Ureter (tissue), 1 donor: ENCODE measurements at regions not wholly inside any gene's neighbourhood (a gene's known extent, or its start where the extent isn't known, plus 50 kb on each side); places are given as distances from the start of the nearest gene placed in this dataset.
"Not testable (repeated sequence)": the region's sequence is repeated elsewhere in the genome, so short reads cannot be mapped to it uniquely, and the experiment has no call there.

ENCODE experiments used
- DNase-seq: peaks from one replicate; pipeline ENCODE4 v3.0.0-alpha.2; 2020; ENCODE audit warnings: low spot score
- donor health status: DM: yes; HTN: yes; CAD: no.

DNA sequence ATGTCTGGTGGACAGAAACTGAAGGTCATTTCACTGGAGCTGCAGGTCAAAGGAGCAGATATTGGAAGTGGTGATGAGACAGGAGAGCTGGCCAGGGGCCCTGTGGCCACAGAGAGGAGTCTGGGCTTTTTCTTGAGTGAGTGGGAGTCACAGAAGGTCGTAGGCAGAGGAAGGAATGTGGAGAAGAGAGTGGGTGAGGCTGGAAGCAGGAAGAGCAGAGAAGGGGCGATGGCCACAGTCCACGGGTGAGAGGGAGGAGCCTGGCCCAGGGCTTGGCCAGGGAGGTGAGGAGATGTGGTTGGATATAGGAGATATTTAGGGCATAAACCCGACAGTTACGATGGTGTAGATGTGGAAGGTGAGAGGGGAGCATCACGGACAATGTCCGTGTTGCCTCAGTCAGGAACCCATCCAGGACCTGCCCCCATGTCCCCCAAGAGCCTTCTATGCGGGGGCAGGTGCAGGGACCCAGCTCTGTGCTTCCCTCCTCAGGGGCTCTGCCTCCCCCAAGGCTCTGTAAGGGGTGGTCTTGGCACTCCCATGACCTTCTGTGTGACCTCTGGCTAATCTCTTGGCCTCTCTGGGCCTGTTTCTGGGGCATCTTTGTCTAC is 150.5 kb upstream of the PTPN1 start:
- DNase-seq: no peak

DNA sequence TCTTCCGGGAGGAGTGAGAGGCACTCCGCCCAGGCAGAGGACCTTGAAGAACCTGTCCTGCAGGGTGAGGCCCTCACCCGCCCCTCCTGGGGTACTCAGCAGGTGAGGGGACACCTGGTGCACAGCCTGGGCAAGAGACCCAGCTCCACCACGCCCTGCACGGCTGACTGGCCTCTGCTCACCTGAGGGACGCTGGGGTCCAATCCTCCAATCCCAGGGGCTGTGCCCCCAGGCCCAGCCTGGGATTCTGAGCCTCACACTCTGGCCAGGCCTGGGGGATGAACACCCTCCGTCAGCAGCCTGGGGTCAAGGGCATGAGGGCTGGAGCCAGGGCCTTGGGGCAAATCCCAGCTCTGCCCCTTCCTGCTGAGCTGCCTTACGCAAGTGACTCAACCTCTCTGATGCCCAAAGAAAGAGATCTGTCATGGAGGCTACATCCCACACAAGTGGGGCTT is 149.9 kb upstream of the PTPN1 start:
- DNase-seq: no peak

DNA sequence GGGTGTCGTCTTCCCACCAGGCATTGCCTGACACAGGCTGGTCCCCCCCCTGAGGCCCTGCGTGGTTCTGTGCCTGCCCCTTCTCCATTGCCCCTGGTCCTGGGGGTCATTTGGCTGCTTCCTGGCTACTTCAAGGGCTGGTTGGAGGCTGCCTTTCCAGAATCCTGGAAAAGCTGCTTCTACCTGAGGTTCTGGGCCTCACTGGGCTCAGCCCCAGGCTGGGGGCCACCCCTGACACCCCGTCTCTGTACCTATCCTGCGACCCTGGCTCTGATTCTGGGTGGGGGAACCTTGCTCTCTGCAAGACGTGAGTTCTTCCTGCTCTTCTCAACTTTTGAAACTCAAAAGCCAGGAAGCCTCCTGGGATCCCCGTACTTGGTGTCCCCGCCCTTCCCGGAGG is 149.3 kb upstream of the PTPN1 start:
- DNase-seq: no peak

DNA sequence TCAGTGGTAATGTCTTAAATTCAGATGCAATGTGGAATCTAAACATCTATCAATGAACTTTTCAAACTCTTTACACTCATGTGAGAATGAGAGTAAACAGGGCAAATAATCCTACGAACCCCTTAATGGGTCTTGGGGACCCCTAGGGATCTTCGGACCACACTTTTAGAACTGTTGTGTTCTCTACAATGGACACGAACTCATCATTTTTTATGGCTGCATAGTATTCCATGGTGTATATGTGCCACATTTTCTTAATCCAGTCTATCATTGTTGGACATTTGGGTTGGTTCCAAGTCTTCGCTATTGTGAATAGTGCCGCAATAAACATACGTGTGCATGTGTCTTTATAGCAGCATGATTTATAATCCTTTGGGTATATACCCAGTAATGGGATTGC is 148.0 kb upstream of the PTPN1 start:
- not testable (repeated sequence) for DNase-seq

DNA sequence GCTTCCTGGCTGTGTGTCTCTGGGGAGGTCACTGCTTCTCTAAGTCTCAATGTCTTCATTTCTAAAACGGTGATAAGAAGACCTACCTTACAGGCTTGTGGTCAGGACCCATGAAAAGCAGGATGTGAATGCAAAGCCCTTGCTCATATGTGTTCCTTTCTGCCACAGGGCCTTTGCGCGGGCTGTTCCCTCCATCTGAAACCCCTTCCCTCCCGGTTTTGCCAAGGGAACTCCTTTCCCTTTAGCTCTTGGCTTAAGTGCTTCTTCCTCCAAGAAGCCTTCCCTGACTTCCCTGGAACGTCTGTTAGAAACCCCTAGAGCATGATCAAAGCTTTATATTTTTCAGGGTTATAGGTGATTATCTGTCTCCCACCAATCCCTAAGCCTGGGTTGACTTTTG is 147.2 kb upstream of the PTPN1 start:
- no peak for DNase-seq

DNA sequence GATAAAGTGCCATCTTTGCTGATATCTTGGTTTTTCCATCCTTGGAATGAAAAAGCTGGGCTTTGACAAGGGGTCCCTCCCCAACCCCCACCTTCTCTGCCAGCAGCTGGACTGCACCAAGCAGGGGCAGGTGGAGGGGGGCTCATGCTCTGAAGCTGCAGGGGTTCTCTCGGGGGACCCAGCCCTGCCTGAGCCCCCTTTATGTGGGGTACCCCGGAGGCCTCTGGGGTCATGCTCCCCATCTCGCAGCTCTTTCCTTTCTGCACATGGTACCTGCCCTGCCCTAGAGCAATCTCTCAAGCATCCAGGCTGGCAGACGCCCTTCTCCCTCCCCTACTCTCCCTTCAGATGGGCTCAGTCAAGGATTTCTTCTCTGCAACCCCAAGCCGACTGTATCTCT is 146.7 kb upstream of the PTPN1 start:
- peak; percentile 38 for DNase-seq

DNA sequence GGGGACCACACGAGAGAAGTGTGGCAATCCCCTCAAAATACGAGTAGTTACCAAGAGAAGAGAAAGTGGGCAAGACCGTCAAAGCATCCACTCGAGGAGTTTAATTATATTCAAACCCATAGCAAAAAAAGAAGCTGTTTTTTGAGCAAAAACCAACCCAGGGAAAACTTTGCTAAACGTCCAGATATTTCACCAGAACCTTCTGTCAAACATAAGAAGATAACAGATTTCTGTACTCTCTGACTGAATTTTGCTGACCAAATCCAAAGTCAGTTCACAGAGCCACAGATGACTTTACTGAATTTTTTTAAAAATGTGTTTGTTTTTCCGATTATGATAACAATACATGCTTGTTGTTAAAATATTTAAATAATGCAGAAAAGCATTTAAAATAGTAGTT is 145.6 kb upstream of the PTPN1 start:
- DNase-seq: no peak

DNA sequence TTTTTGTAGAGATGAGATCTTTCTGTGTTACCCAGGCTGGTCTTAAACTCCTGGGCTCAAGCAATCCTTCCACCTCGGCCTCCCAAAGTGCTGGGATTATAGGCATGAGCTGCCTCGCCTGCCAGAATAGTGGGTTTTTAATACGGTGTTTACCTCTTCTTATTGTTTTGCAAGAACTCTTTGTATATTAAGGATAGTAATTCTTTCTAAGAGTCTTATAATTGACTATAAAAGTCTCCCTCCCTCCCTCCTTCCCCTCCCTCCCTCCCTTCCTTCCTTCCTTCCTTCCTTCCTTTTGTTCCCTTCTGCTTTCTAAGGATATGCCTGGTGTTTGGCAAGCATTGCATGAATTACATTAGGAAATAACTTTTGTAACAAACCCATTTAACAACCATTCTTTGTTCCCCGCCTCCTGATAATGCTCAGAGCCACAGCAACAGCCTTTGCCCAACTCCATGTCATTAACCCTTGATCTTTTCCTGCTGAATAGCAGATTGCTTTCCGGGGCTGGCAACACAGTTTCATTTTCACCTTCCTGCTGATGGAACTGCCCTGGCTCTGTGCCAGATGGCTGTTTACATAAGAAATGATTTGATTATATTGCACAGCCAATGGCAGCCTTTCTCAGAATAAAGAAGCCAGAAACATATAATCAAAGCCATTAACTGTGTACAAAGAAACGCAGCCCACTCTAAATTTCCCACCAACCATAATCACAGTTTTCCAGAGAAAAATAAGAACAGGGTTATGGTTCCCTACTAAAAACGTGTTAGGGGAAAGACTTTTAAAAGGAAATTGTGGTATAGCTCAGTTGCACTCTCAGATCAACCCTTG is 143.7 kb upstream of the PTPN1 start:
- DNase-seq: peak; percentile 83

DNA sequence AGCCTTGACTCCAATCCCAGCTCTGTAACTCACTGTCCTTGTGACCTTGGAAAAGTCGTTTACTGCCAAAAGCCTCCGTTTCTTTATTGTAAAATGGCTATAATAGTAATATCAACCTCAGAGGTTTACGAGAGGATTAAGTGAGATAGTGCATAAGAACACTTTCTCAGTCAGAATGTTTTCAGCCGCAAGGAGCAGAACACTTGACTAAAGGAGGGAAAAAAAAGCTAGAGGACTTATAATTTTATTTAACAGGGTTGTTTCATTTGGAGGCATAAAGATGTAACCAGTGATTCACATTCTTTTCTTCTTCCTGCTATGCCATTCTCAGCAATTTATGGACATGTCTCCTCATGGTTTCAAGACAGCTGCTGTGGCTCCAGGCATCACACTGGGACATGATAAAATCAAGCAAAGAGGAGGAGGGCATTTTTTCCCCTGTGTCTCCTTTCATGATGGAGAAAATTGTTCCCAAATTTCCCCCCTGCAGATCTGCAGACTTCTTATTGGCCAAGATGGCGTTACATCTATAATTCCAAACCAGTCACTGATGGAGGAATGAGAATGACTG is 143.0 kb upstream of the PTPN1 start:
- no peak for DNase-seq

DNA sequence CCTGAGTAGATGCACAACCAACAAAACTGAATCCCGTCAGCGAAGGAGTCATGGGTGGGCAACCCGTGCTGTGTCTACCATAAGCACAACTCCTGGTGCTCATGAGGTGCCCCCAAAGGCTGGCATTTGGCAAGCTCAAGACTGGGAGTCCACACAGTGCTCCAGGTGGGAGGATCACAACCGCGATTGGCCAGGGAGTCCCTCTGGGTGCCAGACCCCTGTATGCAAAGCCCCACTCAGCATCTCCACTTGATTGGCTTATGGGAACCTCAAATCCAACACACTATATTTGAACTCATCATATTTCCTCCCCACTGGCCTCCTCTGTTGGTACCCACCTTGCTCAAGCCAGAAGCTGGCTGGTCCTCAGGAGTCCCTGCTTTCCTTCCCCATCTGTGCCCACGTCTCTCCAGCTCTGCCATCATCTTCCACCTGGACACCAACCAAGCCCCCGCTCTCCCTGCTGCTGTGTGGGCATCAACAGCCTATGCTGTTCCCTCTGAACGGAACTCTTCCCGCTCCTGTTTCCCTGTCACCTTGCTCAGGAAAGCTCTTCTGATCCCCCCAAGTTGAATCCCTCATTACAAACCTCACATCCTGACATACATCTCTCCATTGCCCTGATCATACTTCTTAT is 142.3 kb upstream of the PTPN1 start:
- DNase-seq: no peak

DNA sequence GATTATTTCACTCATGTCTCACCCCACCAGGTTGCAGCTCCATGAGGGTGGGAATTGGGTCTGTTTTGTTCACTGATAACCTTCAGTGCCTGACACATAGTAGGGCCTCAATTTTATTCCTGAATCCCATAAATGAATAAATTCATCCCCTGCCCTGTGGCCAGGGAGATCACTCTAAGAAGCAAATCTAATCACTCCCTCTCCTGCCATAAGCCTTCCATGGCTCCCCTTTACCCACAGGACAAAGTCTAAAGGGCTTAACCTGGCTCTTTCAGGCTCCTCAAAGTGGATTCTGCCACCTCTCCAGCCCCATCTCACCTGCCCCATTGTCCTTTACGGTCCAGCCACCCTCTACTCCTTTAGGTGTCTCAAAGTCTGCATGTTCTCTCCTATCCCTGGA is 141.8 kb upstream of the PTPN1 start:
- DNase-seq: no peak

DNA sequence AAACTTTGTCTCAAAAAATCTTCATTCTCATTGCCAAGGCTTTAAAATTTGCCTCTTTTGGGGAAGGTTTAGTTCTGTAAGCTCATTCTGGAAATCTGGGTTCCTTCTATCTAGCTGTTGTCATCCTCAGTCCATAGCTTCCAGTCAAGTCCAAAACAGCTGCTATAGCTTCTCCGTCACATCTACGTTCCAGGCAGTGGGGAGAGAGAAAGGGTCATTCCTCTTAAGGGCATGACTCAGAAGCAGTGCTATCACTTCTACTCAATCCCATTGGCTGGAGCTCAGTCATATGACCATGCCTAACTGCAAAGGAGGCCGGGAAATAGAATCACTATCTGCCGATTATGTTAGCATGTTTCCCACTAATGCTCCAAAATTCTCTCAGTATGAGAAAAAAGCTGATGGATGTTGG is 141.4 kb upstream of the PTPN1 start:
- no peak for DNase-seq

DNA sequence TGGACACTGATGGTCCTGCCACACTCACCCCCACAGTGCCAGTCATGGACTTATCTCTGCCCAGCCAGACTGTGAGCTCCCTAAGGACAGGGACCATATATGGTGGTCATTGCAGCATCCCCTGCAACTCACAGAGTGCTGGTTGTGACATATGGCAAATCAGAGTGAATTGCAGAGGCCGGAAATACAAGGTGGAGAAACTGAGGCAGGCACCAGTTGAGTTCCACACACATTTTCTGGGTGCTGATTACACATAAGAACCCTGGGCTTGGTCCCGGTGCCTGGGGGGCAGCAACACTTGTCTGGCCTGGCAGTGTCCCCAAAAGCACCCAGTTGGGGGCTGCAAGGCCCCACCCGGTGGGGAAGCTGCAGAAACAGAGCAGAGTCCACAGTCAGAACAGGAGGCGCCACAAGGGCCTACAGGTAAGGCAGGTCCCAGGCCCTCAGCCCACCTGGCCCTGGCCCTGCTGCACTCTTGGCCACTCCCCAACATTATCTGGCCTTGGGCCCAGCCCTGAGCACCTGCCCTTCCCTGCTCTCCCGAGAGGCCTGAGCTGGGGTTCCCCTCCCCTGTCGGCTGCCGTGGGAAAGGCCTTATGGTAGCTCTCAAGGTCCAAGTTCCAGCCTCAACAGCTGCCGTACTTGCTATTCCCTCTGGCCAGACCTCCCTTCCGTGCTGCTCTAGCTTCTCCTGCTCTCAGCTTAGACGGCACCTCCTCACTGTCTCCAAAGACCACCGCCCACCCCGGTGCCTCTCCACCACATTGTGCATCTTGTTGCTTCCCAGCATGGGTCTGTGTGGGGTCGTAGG is 140.8 kb upstream of the PTPN1 start:
- peak; percentile 52 for DNase-seq

DNA sequence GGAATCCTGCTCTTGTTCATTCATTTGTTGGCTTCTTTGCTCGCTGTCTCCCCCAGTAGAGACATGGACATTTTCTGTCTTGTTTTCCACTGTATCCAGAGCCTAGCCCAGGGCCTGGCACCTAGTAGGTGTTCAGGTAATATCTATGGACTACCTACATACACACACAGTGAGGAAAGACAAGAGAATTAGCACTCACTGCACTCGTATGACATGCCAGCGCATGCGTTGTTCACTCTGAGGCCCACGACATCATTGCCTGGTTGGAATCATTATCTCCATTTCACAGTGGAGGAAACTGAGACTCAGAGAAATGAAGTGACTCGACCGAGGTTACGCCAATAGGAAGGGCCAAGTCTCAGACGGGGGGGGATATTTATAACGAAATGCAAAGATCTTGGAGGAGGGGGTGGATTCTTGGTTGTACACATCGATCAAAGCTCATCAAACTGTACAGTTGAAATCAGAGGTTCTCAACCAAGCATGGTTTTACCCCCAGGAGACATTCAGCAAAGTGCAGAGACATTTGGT is 140.1 kb upstream of the PTPN1 start:
- DNase-seq: no peak

DNA sequence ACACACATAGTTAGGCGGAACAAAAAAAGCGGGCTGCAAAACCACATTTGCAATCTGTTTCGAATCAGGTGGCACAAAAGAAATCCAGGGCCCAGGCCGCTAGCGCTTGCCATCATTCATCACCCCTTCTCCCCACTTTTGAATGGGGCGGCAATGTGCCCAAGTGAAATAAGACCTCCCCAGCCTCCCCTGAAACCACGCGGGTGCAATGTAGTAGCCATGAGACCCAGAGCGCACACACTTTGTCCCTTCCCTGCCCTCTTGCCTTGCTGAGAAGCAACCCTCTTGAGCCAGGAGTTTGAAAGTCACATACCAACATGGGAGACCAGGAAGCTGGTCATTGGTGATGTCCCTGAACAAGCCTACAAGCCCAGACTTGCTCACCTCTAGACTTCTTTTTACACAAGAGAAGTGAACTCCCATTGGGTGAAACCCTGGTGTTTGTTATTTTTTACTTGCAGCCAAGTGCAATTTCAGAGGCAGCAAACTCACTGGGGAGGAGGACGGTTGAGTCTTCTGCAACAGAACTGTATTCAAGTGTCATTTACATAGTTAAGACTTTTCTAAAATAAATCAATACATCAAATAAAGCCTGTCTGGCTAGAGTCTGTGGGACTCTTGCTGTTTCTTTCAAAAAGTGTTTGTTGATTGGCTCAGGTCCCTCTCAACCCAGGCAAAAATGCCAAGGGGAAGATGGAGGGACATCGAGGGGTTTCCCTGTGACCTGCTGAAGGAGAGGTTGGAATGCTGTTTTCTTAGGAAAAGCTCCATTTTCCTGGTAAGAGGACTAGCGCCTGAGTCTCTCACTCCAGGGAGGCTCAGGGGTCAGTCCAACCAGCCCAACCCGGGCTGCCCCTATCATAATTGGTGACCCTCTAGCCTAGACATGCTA is 138.1 kb upstream of the PTPN1 start:
- no peak for DNase-seq

DNA sequence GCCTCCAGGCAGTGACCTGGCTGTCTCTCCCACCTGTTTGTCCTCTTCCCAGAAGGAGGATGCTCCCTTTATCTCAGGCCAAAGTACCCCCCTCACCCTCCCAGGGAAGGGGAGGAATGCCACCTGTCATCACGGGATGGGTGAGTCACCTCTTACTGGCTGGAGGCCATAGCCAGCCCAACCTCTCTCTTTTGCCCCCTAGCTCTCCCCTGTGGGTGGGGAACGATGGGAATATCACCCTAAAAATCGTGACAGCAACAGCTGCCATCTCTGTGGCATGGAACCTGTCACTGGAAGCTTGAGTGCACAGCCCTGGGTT is 137.5 kb upstream of the PTPN1 start:
- no peak for DNase-seq

DNA sequence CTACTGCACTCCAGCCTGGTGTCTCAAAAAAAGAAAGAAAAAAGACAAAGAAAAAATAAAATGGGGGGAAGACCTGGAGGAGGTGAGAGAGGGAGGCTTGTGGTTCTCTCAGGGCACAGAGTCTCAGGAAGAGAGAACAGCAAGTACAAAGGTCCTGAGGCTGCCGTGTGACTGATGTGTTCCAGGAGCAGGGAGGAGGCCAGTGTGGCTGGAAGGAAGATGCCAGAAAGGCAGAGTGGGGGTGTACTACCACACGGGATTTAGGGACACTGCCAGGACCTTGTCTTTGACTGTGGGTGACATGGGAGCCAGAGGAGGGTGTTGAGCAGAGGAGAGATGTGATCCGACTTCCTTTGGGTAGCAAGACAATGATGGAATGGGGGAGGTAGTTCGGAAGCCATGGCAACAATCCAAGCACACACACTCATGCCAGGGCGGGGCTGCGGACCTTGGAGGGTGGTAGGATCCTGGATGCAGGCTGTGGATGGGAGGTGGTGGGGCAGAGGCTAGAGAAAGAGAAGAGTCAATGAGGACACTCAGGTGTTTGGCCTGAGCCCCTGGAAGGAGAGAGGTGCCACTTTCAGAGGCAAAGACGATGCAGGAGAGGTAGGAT is 136.4 kb upstream of the PTPN1 start:
- no peak for DNase-seq

DNA sequence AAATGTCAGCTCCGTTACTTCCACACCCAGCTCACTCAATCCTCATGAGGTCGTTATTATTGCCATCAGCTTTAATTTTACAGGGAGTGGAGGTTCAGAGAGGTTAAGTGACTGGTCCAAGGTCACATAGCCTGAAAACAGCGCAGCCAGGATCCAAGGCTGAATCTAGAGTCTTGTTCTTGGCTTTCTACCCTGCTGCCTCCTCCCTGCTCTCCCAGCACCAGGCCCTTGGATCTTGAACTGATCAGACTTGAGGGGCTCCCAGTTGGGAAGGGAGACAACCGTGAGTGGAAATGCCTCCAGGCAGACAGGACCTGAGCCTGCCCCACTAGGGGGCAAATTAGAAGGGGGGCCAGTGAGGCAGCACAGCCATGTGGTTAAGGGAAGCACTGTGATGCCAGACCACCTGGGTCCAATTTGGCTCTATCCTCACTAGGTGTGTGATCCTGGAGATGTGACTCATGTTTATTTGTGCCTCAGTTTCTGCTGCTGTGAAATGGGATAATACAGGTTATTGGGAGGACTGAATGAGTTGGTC is 135.6 kb upstream of the PTPN1 start:
- no peak for DNase-seq

DNA sequence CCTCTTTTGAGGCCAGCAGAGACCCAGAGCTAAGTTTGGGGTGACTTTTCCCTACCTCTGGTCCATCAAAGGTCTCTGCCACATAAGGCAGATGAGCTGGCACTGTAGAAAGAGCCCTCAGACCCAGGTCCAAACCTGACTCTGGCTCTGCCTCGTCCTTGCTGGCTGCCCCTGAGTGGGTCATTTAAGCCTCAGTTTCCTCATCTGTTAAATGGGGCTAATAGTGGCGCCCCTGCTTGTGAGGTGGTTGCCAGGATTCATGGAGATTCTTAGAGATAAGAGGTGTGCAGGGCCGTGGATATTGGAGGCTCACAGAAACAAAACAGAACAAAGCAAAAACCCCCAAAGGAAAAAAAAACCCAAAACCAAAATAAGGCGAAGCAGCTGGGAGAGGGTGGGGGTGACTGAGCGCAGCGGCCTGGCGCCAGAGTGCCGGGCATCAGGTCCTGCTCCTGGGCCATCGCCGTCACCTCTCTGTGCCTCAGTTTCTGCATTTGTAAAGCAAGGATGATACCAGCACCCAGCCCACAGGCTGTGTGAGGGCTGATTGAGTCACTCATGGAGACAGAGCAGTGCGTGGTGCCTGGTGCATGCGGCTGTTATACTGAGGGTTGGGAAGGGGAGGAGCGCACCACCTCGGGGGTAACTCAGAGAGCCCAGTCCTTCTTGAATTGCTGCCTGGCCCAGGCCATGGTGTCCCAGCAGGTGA is 133.8 kb upstream of the PTPN1 start:
- DNase-seq: no peak
